Suppressor macrophage treated with lipopolysaccharide for 1 hour (primary cell): ENCODE measurements at regions not wholly inside any gene's neighbourhood (a gene's known extent, or its start where the extent isn't known, plus 50 kb on each side); places are given as distances from the start of the nearest gene placed in this dataset.
"Not testable (repeated sequence)": the region's sequence is repeated elsewhere in the genome, so short reads cannot be mapped to it uniquely, and the experiment has no call there.

Source experiments
- DNase-seq, 3 donors: peaks; one replicate each; pipeline ENCODE4 v3.0.0-alpha.2; 2020 to 2022

DNA sequence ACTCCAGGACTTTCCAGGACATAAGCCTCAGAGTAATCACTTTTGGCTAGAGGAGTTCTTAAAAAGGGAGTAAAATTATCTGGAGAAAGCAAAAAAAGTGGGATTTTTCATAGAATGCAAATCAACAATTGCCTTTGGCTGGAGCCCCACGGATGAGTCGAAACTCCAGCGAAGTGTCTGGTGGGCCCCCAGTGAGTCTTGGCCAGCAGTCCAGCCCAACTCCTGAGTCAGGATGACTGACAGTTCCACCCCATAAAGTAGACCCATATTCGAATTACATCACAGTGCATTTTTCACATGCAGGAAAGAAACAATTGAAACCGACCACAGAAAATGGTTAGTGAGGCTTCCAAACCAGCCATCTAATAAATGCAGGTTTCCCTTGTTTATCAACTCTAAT, 265.7 kb downstream of the BCL11B start:
- DNase-seq, result no peak

DNA sequence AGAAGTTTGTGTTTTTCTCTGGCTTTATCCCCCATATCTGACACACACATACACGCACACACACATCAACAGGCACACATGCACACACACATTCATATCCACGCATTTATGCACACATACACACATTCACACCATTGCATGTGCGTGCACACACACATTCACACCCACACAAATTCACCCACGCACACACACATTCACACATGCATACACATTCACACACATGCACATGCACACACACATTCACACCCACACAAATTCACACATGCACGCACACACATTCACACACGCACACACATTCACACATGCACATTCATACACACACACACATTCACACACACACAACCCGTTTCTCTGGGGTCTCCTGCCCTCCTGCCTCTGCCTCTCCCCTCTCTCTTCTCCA, 264.2 kb downstream of the BCL11B start:
- no peak for DNase-seq

DNA sequence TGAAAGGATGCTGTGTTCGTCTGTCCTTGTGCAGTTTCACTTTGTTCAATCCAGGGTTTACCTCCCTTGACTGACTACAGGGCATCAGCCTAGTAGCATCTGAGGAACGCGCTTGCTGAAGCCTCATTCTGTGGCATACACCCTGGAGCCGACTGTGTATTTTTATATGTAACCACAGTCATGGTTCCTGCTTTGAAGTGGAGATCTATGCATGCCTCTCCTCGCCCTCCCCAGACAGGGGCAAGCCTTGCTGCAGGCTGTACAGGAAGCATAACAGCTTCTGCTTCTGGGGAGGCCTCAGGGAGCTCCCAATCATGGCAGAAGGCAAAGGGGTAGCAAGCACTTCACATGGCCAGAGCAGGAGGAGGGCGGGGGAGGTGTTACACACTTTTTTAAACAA, 262.1 kb downstream of the BCL11B start:
- DNase-seq, result no peak

DNA sequence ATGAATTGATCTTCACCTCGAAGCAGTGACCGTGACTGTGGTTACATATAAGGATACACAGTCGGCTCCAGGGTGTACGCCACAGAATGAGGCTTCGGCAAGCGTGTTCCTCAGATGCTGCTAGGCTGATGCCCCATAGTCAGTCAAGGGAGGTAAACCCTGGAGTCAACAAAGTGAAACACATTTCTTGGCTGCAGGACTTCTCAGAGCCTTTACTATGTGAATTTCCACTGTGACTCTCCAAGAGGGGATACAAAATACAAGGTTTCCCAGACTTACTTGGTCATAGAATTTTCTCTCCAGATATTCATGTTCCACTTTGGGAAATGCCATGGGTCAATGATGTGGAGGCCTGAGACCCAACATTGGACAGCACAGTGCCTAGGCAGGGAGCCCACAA, 260.6 kb downstream of the BCL11B start:
- no peak for DNase-seq

DNA sequence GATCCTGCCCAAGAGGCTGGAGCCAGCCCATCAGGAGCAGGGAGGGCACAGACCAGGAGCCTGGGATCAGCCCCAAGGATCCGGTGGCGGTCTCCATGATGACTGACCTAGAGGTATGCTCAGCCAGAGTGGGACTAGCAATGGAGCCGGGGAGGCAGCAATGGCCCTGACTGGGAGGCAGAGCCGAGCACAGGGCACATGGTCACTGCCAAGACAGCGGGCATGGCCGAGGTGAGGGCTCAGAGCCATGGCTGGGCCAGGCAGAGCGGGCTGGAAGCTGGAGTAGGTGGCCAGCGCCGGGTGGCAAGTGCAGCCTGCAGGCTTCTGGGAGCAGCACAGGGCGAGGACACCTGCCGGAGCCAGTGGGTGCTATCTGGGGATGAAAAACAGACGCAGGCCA, 259.3 kb downstream of the BCL11B start:
- DNase-seq, result no peak

DNA sequence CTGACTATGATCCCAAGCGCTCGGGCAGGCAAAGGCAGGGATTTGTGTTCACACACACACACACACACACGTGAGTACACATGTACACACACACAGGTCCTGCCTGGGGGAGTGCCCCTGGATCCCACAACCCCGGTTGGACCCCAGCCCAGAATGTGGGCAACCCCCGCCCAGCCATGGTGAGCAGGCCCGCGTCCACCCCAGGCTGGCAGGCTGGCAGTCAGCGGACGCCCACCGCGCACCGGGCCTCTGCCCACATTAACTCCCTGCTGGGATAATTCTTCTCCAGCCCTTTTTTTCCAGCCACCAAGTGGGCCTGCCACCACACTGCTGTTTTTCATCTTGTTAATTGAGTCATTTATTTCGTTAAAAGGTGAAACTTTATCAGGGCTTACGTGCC, 256.2 kb downstream of the BCL11B start:
- DNase-seq, result no peak

DNA sequence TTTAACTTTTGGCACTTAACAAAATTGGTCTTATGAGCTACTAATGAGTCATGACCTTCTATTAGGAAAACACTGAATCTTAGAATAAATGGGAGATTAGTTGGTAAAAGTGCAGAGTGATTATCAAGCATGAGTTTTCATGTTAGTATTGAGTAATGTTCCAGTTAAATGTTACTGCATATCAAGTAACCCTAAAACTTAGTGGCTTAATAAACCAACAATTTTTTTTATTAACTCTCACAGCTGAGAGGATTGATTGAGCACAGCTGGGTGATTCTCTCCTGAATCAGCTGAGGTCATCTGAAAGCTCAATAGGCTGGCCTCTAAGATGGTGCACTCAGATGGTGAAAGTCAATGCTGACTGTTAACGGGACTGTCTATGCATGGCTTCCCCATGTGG, 248.6 kb downstream of the BCL11B start:
- no peak for DNase-seq

DNA sequence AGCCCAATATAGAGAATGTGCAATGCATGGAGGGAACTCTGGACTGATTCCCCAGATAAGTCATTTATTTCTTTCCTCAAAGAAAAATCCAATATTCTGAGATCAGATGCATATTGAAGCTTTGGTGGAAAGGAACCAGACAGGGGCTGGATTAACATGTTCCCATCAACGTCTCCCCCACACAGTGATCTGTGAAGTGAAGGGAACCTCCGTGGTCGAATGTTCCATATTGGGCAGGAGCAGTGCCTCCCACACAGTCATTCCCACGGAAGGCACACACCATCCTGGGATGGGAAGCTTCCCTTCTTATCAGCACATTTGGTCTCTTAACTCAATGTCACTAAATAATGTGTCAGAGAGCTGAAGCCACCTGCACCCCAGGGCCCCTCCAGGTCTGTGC, 247.1 kb downstream of the BCL11B start:
- DNase-seq, result no peak

DNA sequence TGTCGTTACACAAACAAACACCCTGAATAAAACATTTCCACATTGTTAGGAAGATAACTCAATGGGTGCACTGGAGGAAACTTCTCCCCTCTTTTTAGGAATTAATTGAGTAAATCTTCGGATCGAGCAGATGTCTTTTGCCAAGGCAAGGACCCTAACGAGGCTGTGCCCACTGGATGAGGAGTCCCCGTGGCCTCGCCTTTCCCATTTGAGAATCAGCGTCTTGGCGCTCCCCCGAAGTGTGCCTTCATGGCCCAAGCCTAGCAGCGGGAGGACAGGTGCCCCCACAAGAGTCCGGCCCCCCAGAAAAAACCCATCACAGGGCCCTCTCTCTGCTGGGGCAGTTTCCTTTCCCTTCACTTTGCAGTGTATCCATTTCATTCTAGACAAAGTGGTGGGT, 246.6 kb downstream of the BCL11B start:
- no peak for DNase-seq

DNA sequence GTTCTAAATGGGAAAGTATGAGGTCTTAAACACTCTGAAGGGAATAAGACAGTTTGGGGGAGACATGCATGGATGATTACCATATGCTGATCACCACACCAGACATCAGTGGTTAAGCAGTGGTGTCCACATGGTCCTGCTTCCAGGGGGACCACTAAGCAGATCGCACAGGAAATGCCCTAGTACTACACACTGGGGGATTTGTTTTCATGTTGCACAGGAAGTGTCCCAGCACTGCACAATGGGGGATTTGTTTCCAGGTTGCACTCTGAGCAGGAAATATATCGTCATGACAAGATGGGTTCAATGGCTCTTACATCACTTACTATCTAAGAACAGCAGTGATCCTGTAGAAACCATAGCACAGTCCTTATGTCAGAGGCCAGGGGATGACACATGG, 245.5 kb downstream of the BCL11B start:
- DNase-seq, result no peak

DNA sequence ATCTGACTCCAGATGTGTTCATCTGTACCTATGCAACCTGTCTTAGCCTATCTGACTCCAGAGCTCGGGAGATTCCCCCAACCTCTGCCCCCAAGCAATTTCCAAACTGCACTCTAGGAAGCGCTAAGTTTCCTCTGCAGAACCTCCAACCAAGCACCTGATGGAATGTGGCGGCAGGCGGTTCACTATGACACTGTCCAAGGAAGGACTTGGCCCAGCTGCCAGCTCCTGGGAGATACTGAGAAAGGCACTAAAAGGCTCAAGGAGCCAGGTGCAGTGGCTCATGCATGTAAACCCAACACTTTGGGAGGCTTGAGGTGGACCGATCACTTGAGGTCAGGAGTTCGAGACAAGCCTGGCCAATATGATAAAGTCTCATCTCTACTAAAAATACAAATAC, 244.0 kb downstream of the BCL11B start:
- DNase-seq, result no peak

DNA sequence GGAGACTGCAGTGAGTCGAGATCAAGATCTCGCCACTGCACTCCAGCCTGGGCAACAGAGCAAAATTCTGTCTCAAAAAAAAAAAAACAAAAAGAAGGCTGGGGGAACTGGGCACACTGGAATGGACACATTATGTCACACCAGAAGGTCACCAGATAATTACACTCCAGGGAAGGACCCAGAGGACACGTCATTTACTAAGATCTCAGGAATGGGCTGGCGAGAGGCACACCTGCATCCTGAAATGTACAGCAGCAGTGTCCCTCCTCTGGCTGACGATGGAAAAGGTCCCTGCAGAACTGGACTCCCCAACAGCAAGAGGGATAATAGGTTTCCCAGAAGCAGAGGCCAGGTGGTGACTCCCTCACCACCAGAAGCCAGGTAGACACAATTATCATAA, 243.5 kb downstream of the BCL11B start:
- DNase-seq, result no peak

DNA sequence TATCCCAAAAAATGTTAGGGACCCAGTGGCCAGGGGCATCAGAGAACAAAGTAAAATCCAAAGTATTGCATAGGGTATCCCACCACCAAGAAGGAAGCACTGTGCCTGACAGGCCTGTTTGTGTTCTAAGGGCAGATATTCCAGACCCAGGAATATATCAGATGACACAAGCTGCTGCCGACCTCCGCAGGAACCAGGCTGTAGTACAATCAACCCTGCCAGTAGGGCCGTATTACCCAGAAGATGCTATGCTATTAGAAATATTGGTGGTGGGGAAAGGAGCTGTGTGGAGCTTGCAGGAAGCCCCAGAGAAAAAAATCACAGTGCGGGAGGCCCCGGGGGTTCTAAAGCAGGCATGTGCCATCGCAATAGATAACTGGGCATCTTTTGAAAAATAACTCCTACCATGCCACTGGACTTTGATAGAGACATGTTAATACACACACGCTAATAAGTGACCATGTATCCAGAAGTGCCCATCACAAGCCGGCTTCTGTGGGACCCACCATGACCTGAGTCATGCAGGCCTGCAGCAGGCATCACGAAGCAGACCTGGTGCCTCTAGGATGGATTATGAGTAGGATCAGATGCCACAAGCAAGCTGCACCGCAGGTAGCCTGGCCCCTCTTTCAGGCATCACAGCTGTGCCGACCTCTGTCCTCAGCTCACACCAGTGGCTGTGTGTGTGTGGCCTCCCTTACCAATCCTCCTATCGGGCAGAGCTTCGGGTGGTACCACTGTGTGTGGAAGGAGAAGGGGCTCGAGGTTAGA, 242.7 kb downstream of the BCL11B start:
- no peak for DNase-seq

DNA sequence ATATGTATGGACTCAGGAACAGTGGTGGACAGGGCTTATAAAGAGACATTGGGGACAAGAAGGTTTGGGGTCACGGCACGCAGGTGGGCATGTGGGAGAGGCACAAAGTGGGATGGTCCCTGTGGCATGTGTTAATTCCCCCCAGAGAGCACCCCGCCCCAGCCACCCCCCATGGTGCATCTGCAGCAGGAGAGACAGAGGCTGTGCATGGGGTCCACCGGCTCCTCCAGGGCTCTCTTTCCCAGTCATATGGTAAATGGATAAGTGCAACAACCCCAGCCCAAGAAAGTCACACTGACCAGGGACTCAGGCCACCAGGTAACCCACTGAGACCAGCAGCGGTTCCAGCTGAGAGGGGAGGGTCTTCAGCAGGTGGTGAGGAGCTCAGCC, 242.1 kb downstream of the BCL11B start:
- no peak for DNase-seq

DNA sequence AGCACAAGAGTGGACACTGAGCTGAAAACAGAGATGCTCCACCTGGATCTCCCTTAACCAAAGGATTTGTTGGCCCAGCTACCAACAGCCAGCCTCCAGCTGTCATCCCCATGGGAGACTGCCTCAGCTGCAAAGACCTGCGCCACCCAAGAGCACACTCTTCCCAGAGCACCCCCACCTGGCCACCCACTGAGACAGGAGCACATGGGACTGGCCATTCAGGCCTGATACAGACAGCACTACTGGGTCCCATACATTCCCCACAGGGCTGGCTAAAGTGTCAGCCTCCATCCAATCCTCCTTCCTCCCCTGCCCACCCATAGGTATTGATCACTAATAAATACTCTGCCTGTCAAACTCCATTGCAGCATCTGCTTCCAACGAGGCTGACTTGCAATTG, 241.5 kb downstream of the BCL11B start:
- no peak for DNase-seq

DNA sequence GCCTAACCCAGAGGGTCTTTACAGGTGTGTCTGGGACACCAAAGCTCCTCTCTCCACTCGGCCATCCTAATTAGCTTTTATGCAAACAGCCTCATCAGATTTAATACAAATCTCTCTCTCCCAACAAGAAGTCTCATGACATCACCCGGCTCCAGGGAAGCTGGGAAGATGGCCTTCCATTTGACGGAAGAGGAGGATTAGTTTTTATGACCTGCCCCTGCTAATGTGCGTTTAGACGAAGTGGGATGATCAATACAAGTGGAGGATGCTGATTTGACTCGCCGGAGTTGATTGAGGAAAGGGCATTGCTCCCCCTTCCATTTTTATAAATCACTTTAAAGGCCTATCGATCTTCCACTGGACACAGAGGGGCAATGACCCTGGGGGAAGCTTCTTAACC, 239.2 kb downstream of the BCL11B start:
- no peak for DNase-seq

DNA sequence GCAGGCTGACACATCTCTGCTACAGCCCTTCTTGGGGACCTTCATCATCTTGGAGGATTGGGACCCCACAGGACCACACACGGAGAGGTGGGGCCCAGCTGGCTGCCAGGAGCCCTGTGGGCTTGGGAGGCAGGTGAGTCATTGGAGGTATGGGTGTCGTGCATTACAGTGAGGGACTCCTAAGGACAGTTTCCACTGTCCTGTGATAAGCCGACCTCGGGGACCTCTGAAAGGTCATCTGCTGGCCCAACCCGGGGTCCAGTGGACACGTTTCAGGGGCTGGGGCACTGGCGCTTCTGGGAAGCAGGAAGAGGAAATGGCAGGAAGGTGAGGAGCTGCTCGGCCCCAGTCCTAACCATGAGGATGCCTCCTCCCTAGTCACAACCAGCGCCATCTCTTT, 238.0 kb downstream of the BCL11B start:
- DNase-seq, result no peak

DNA sequence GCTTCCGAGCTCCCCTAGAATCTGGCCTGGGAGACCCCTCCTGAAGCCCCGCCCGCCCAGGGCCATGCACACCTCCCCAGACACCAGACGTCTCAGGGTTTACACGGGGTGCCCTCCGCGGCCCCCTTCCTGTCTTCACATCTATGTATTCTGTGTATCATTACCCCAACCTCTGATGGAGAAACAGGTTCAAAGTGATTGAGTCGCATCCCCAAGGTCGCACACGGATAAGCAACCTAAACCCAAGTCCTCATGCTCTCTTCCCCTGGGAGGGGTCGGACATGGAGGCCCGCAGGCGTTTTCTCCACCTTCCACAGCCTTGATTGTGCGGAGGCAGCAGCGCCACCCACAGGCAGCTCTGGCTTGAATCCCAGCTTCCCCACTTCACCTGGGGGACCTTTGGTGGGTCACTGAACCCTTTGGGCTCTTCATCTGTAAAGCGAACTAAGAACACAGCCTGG, 237.3 kb downstream of the BCL11B start:
- peak in 1 of 3 donors; percentile 4 for DNase-seq

DNA sequence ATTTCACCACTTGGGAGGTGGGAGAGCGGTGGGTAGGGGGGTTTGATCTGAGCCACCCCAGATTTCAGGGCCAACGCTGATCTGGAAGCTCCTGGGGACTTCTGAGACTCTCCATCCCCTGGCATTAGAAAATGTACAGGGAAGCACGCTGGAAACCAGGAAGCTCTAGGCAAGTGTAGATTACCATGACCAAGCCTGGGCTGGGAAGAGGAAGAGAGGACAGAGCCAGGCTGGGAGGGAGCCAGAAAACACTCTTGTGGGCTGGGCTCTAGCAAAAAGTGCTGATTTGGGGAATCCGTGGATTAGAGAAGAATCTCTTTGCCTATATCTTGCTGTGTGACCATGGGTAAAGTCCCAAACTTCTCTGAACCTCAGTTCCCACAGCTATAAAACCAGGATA, 236.7 kb downstream of the BCL11B start:
- peak; percentile 73 to 79 (median 77) for DNase-seq

DNA sequence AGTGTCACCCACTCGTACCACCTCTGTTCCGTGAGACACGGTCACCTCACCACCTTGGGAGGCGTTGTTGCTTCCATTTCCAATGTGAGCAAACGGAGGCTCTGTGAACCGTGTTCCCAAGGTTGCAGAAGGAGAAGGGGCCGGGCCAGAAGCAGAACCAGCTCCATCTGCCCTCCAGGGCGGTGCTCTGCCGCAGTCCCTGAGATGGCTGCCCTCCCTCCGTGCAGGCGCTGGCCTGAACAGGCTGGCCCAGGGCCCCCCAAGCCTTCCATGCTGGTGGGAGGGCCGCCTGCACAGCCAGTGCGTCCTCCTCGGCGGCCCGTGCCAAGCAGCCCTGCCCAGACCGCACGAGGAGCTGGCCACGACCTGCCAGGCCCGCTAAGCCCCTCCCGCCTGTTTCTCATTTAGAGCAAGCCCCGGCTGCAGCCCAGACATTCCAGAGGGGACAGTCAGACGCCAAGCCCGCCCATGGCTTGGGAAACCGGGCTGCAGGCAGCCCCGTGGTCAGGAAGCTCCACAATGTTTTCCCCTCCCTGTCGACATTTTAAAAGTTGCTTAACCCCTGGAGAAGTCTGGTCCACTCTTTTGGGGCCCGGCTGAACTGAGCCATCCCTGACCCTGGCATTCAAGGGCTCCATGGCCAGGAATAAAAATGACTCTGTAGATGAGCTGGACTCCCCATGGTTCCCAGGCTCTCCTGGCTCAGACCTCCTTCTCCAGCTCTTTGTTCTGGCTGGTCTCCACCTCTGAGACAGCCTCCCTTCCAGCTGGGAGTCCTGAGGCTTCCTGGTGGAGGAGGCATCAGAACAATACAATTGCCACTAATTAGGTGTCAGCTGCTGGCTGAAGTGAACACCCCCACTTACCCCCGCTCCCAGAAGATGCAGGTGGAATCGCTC, 236.0 kb downstream of the BCL11B start:
- DNase-seq, result peak; percentile 10 to 28 (median 25)

DNA sequence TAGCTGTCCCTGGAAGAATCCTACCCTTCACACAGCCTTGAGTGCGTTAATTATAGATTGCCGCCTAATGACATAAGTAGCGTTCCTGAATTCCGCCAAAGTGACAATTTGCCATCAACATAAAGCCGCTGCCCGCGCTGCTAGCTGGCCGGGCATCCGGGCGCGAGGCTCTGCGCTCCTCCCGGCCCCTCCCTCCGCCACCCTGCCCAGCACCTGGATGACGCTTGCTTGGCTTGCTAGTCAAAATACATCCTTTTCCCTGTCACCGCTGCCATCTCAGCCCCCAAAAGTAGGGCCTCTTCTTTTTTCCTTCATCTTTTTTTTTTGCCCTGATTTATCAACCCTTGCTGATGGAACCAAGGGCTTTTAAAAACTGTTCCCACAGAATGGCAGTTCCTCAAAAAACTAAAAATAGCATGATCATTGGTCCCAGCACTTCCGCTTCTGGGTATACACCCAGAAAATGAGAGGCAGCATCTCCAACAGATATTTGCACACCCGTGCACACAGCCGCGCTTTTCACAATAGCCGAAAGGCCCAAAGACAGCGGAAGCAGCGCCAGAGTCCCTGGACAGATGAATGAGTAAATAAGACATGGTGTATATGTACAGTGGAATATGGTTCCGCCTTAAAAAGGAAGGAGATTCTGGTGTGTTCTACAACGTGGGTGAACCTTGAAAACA, 235.2 kb downstream of the BCL11B start:
- peak; percentile 76 to 84 (median 78) for DNase-seq

DNA sequence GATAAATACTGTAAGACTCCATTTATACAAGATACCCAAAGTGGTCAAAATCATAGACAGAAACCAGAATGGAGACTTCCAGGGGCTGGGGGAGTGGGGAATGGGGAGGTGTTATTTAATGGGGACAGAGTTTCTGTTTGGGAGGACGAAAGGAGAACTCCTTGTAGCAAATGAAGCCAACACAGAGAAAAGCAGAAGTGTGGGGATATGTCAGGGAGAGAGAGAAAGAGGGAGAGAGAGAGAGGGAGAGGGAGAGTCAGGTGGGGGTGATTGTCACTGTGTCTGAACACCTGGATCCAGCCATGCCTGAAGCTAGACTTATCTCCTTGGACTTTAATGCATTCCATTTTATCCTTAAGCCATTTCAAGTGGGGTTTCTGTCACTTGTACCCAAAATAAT, 234.7 kb downstream of the BCL11B start:
- not testable (repeated sequence) for DNase-seq

DNA sequence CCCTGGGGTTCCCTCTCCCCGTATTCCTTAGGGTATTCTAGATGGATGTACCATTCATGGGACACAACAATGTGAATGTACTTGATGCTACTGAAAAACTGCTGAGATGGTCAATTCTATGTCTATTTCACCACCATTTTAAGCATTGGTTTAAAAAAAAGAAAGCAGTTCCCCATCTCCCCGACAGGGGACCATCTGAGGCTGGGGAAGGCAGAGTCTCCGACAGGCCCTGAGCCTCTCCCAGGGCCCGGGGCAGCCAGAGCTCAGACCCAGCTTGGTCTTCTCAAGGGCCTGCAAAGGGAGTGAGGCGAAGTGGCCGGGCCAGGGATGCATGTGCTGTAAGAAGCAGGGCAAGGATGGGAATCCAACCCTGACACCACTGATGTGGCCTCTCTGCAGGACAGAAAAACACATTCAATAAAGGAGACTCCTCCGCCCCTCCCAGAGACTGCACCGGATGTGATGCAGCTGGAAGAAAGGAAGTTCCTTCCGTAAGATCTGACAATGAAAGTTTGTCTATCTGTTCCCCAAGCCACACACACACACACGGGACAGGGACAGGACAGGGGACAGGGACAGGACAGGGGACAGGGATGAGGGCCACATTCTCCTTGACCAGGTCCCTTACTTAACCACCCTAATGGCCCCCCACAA, 234.1 kb downstream of the BCL11B start:
- DNase-seq, result peak in 2 of 3 donors; percentile 9 to 45
